ENCODE measurements at regions not wholly inside any gene's neighbourhood (a gene's known extent, or its start where the extent isn't known, plus 50 kb on each side); places are given as distances from the start of the nearest gene placed in this dataset.

DNA sequence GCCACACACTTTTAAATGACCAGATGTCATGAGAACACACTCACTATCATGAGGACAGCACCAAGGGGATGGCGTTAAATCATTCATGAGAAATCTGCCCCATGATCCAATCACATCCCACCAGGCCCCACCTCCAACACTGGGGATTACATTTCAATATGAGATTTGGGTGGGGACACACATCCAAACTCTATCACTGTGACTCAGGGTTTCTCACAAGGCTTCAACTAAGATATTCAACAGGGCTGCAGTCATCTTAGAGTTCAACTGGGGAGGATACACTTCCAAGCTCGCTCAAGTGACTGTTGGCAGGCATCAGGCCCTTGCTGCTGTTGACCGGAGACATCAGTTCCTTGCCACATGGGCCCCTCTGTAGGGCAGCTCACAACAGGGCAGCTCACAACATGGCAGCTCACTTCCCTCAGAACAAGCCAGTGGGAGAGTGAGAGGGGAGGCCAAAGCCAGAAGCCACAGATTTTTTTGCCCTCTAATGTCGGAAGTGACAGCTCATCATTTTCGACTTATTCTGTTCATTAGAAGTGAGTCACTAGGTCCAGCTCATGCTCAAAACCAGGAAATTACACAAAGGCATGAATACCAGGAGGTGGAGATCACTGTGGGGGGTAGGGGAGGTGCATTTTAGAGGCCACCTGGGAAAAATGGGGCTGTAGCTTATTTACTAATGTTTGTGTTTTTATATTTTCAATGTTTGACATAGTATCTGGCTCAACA, 50.8 kb upstream of the PTHLH start:
- DNase-seq (ENCODE audit: low read depth) = peak; percentile 21
- H3K4me3 ChIP-seq (ENCODE audit: low read length) = no peak overlapping the region
- TF ChIP-seq, protein P1, sequence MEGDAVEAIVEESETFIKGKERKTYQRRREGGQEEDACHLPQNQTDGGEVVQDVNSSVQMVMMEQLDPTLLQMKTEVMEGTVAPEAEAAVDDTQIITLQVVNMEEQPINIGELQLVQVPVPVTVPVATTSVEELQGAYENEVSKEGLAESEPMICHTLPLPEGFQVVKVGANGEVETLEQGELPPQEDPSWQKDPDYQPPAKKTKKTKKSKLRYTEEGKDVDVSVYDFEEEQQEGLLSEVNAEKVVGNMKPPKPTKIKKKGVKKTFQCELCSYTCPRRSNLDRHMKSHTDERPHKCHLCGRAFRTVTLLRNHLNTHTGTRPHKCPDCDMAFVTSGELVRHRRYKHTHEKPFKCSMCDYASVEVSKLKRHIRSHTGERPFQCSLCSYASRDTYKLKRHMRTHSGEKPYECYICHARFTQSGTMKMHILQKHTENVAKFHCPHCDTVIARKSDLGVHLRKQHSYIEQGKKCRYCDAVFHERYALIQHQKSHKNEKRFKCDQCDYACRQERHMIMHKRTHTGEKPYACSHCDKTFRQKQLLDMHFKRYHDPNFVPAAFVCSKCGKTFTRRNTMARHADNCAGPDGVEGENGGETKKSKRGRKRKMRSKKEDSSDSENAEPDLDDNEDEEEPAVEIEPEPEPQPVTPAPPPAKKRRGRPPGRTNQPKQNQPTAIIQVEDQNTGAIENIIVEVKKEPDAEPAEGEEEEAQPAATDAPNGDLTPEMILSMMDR (conservative IDR thresholded peaks at IDR 0.05; ENCODE audit: low read depth, low read length) = no peak

GRCh38 chr12:28024231-28024995, 51.9 kb upstream of the PTHLH start:
- H3K4me3 ChIP-seq (ENCODE audit: low read length) = no peak overlapping the region
- DNase-seq (ENCODE audit: low read depth) = peak; percentile 21
- TF ChIP-seq, protein P1 (conservative IDR thresholded peaks at IDR 0.05; ENCODE audit: low read depth, low read length) = no peak

- DNase-seq (ENCODE audit: low read depth) = no peak
Measured at GRCh38 chr12:28025821-28026505, 53.4 kb upstream of the PTHLH start.

DNA sequence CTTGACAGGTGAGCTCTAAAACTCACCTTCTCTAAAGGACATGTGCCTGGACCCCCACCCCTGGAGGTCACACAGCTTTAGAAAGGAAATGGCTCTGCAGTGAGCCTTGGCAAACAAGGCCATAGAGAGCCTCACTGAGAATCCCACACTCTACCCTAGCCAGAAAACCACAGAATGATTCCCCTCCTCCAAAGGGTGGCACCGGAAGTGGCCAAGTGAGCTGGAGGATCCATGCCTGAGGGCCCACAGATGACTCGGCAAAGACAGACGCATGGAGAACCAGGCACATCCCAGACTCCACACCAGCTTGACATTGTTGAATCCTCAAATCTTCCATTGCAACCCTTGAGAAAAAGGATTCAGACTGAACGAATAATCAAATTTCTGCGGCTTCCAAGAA, 54.2 kb upstream of the PTHLH start:
- TF ChIP-seq, protein P1 (conservative IDR thresholded peaks at IDR 0.05; ENCODE audit: low read depth, low read length) = no peak
- no peak overlapping the region for H3K4me3 ChIP-seq (ENCODE audit: low read length)
- DNase-seq (ENCODE audit: low read depth) = no peak

More at GRCh38 chr12:28025821-28026505, 53.4 kb upstream of the PTHLH start:
- TF ChIP-seq, protein P1 (conservative IDR thresholded peaks at IDR 0.05; ENCODE audit: low read depth, low read length) = no peak
- no peak overlapping the region for H3K4me3 ChIP-seq (ENCODE audit: low read length)

DNA sequence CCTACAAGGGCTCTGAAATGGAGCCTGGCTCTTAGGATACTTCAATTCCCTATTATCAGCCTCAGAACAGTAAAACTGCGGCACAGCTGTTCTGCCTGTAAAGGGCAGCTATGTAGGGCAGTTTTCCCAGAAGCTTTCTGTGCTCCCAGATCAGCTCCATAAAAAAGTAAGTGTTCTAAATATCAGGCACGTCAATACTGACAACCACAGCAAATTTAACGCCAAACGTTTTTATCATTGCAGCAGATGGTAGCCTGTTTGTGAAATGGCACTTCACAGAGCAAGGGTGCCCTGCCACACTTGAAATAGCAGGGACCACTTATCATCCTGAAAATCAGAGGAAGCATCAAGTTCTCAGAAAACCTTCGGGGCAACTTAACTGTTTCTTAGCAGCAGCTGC, 54.8 kb upstream of the PTHLH start:
- DNase-seq (ENCODE audit: low read depth) = no peak
- TF ChIP-seq, protein P1 (conservative IDR thresholded peaks at IDR 0.05; ENCODE audit: low read depth, low read length) = no peak

DNA sequence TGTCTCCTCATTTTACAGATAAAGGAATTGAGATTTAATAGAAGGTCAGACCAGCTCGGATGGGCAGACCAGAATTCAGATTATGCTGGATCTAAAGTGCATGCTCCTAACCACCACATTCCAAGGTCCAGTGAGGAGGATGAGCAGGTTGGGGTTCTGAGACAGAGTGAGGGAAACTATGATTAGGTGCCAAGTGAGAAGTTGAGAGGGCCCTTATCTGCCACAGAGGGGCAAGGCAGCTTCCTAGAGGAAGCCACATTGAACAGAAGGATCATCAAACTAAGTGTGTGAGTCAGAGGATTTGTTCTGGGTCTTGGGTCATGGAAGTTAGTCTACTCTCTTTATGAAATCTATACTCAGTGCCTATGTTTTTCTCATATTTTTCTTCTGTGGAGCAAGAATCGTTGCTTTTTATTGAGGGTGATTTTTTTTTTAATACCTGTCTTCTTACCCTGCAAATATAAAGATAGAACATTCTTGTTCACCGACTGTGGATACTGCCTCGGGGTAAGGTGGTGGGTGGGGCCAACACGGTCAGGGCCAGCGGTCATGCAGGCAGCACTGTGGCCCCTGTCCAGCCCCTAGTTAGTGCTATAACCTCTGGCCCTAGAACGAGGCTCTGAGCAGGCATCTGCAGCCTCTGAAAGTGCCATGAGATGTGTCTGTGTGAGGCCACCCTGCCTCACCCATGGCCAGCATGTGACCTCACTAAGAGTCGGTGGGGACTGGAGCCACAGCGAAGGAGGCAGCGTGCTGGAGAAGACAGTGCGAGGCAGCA, 55.6 kb upstream of the PTHLH start:
- TF ChIP-seq, protein P1 (conservative IDR thresholded peaks at IDR 0.05; ENCODE audit: low read depth, low read length) = no peak
- DNase-seq (ENCODE audit: low read depth) = no peak

More for the DNA sequence above, 54.8 kb upstream of the PTHLH start:
- H3K4me3 ChIP-seq (ENCODE audit: low read length) = no peak overlapping the region

More for the DNA sequence above, 55.6 kb upstream of the PTHLH start:
- H3K4me3 ChIP-seq (ENCODE audit: low read length) = no peak overlapping the region

Data from retinal pigment epithelial cell (primary cell).